ENCODE measurements at regions not wholly inside any gene's neighbourhood (a gene's known extent, or its start where the extent isn't known, plus 50 kb on each side); places are given as distances from the start of the nearest gene placed in this dataset.

DNA sequence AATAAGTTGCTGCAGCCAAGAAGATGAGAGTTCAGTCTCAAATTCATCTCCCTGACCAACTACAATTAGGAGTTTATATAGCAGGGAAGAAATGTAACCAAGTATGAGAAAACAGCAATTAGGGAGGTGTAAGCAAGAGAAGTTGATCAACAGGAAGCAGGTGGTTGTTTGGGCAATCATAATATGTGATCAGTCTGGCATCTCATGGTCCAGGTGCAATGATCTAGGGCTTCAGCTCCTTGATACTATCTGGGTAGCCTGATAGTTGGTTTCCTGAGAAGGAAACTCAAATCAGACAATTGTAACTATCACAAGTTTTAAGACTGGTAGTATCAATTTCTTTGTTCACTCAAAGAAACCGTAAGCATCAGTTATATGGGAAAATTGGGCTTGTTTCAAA is 1574.3 kb upstream of the PABPC4L start:
- no peak overlapping the region for H3K4me2 ChIP-seq
- 54% methylated on average over 1 of the region's 1 CpG for WGBS (ENCODE audit: missing lambda C conversion rate)
- CTCF ChIA-PET = no interaction called here
- TF ChIP-seq EHF (CRISPR knock-in tag; IDR thresholded peaks at IDR 0.05) (no peak), HOXA7 (CRISPR knock-in tag; IDR thresholded peaks at IDR 0.05) (no peak), KDM5A (IDR thresholded peaks at IDR 0.05) (no peak), CHD4 (IDR thresholded peaks at IDR 0.05; ENCODE audit: borderline replicate concordance) (no peak), TP53 (CRISPR knock-in tag; IDR thresholded peaks at IDR 0.05) (no peak), CBX8 (IDR thresholded peaks at IDR 0.05) (no peak), HOXB13 (CRISPR knock-in tag; IDR thresholded peaks at IDR 0.05; ENCODE audit: low read depth) (no peak), MAX (IDR thresholded peaks at IDR 0.05) (no peak), KDM1A (IDR thresholded peaks at IDR 0.05; ENCODE audit: low read depth) (no peak), ZFP36 (IDR thresholded peaks at IDR 0.05; ENCODE audit: borderline replicate concordance, partially characterized antibody) (no peak), FOSL2 (IDR thresholded peaks at IDR 0.05) (no peak), FOSL2 (CRISPR knock-in tag; IDR thresholded peaks at IDR 0.05) (no peak), POLR2AphosphoS2 (conservative IDR thresholded peaks at IDR 0.05; ENCODE audit: low read length) (no peak), CBX2 (IDR thresholded peaks at IDR 0.05; ENCODE audit: borderline replicate concordance, low read depth) (no peak)
- TF ChIP-seq, protein P1, sequence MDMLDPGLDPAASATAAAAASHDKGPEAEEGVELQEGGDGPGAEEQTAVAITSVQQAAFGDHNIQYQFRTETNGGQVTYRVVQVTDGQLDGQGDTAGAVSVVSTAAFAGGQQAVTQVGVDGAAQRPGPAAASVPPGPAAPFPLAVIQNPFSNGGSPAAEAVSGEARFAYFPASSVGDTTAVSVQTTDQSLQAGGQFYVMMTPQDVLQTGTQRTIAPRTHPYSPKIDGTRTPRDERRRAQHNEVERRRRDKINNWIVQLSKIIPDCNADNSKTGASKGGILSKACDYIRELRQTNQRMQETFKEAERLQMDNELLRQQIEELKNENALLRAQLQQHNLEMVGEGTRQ (IDR thresholded peaks at IDR 0.05) = no peak
- TF ChIP-seq, protein P2, sequence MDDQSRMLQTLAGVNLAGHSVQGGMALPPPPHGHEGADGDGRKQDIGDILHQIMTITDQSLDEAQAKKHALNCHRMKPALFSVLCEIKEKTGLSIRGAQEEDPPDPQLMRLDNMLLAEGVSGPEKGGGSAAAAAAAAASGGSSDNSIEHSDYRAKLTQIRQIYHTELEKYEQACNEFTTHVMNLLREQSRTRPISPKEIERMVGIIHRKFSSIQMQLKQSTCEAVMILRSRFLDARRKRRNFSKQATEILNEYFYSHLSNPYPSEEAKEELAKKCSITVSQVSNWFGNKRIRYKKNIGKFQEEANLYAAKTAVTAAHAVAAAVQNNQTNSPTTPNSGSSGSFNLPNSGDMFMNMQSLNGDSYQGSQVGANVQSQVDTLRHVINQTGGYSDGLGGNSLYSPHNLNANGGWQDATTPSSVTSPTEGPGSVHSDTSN (IDR thresholded peaks at IDR 0.05) = no peak
- TF ChIP-seq, protein P3, sequence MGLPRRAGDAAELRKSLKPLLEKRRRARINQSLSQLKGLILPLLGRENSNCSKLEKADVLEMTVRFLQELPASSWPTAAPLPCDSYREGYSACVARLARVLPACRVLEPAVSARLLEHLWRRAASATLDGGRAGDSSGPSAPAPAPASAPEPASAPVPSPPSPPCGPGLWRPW (IDR thresholded peaks at IDR 0.05) = no peak
- TF ChIP-seq, protein P4, sequence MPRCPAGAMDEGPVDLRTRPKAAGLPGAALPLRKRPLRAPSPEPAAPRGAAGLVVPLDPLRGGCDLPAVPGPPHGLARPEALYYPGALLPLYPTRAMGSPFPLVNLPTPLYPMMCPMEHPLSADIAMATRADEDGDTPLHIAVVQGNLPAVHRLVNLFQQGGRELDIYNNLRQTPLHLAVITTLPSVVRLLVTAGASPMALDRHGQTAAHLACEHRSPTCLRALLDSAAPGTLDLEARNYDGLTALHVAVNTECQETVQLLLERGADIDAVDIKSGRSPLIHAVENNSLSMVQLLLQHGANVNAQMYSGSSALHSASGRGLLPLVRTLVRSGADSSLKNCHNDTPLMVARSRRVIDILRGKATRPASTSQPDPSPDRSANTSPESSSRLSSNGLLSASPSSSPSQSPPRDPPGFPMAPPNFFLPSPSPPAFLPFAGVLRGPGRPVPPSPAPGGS (IDR thresholded peaks at IDR 0.05) = no peak
- TF ChIP-seq, protein P5, sequence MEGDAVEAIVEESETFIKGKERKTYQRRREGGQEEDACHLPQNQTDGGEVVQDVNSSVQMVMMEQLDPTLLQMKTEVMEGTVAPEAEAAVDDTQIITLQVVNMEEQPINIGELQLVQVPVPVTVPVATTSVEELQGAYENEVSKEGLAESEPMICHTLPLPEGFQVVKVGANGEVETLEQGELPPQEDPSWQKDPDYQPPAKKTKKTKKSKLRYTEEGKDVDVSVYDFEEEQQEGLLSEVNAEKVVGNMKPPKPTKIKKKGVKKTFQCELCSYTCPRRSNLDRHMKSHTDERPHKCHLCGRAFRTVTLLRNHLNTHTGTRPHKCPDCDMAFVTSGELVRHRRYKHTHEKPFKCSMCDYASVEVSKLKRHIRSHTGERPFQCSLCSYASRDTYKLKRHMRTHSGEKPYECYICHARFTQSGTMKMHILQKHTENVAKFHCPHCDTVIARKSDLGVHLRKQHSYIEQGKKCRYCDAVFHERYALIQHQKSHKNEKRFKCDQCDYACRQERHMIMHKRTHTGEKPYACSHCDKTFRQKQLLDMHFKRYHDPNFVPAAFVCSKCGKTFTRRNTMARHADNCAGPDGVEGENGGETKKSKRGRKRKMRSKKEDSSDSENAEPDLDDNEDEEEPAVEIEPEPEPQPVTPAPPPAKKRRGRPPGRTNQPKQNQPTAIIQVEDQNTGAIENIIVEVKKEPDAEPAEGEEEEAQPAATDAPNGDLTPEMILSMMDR (IDR thresholded peaks at IDR 0.05) = no peak
- H3K27ac ChIP-seq = no peak overlapping the region
- POLR2A ChIA-PET = no interaction called here
- no peak overlapping the region for H3K4me3 ChIP-seq
- no peaks in the 10 kb centered on the region for H3K4me1 ChIP-seq
- FAIRE-seq (no peak), ATAC-seq (no peak), DNase-seq (ENCODE audit: low read depth in 1 of 2, low spot score in 1 of 2) (no peak)
- no peaks in the 10 kb centered on the region for H3K9me3 ChIP-seq

DNA sequence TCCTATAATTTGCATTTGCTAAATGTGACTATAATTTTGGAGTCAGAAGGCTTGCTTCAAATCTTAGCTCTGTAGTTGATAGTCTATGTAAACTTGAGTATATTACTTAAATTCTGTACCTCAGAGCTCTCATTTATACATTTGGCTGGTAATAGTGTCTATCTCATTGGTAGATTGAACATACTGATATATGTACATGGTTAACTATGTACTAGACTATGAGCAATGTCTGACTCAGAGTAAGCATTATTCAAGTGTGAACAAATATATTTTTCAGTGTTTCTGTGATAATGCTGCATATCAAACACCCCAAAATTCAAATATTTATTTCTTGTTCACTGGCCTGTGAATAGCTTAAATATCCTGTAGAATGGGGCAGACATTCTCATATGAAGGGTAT is 1568.9 kb upstream of the PABPC4L start:
- CTCF ChIA-PET = no interaction called here
- FAIRE-seq (no peak), DNase-seq (ENCODE audit: low read depth in 1 of 2, low spot score in 1 of 2) (no peak), ATAC-seq (no peak)
- TF ChIP-seq RAD21 (conservative IDR thresholded peaks at IDR 0.05 in 1 of 2, IDR thresholded peaks at IDR 0.05 in 1 of 2) (no peak), FOXS1 (CRISPR knock-in tag; IDR thresholded peaks at IDR 0.05) (no peak), HDAC2 (IDR thresholded peaks at IDR 0.05) (no peak)
- H3K27ac ChIP-seq = no peak overlapping the region
- POLR2A ChIA-PET = no interaction called here
- H3K4me1 ChIP-seq = no peaks in the 10 kb centered on the region
- H3K4me3 ChIP-seq = no peak overlapping the region
- no peak overlapping the region for H3K4me2 ChIP-seq
- no peaks in the 10 kb centered on the region for H3K9me3 ChIP-seq

Measured in A549 (cell line).